Loucy (cell line): ENCODE measurements at regions not wholly inside any gene's neighbourhood (a gene's known extent, or its start where the extent isn't known, plus 50 kb on each side); places are given as distances from the start of the nearest gene placed in this dataset.

ENCODE experiments used
- CTCF ChIP-seq: fragments of 200-600 bp; sonication (generic); conservative IDR thresholded peaks from 2 replicates; pipeline ENCODE4 v1.5.1; 2014; ENCODE audit warnings: mild to moderate bottlenecking, antibody characterized with exemption, low read length
- EZH2phosphoT487 ChIP-seq: fragments of 200-600 bp; IDR thresholded peaks from 2 replicates; pipeline ENCODE4 v1.6.1; 2018; ENCODE audit warnings: antibody characterized with exemption, mild to moderate bottlenecking, moderate library complexity, borderline replicate concordance

GRCh38 chr7:125430013-125430412 lies 500.4 kb upstream of the POT1 start:
- no peak for TF ChIP-seq CTCF
- TF ChIP-seq EZH2phosphoT487: no peak
